ENCODE measurements at regions not wholly inside any gene's neighbourhood (a gene's known extent, or its start where the extent isn't known, plus 50 kb on each side); places are given as distances from the start of the nearest gene placed in this dataset.

DNA sequence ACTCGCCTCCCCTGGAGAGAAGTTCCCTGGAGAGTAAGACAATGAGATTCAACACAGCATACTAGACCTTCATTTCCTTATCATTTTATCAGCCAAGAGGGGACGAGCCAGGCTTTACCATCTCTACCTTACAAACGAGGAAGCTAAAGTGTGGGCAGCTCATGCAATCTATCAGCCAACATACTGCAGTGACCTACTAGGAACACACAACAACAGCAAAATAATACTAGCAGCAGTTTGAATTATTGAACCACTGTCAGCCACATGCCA, 60.0 kb upstream of the TEX51 start:
- TF ChIP-seq, protein P1, sequence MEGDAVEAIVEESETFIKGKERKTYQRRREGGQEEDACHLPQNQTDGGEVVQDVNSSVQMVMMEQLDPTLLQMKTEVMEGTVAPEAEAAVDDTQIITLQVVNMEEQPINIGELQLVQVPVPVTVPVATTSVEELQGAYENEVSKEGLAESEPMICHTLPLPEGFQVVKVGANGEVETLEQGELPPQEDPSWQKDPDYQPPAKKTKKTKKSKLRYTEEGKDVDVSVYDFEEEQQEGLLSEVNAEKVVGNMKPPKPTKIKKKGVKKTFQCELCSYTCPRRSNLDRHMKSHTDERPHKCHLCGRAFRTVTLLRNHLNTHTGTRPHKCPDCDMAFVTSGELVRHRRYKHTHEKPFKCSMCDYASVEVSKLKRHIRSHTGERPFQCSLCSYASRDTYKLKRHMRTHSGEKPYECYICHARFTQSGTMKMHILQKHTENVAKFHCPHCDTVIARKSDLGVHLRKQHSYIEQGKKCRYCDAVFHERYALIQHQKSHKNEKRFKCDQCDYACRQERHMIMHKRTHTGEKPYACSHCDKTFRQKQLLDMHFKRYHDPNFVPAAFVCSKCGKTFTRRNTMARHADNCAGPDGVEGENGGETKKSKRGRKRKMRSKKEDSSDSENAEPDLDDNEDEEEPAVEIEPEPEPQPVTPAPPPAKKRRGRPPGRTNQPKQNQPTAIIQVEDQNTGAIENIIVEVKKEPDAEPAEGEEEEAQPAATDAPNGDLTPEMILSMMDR (IDR thresholded peaks at IDR 0.05; ENCODE audit: control insufficient read depth, insufficient read depth, low read depth, low read length, missing control alignments): no peak
- no peak for DNase-seq (ENCODE audit: low read depth)
- H3K4me3 ChIP-seq (ENCODE audit: control insufficient read depth, low read depth, low read length): no peak overlapping the region

DNA sequence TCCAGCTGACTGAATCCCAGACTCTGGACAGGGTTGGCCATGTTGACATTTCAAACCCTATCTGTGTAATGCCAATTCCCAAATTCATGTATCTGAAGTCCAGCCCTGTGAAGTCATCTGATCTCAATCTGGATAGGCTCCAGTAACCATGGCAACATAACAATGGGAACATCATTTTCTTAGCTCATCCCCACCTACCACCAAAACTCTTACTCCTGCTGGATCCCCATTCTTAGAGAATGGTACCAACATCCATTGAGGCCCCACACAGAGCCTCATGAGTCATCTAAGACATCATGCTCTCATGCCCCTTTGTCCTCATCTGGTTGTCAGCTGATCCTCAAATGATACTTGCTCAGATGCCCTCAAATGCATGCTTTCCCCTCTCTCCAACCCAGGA, 58.9 kb upstream of the TEX51 start:
- DNase-seq (ENCODE audit: low read depth): no peak
- TF ChIP-seq, protein P1 (IDR thresholded peaks at IDR 0.05; ENCODE audit: control insufficient read depth, insufficient read depth, low read depth, low read length, missing control alignments): no peak
- no peak overlapping the region for H3K4me3 ChIP-seq (ENCODE audit: control insufficient read depth, low read depth, low read length)

DNA sequence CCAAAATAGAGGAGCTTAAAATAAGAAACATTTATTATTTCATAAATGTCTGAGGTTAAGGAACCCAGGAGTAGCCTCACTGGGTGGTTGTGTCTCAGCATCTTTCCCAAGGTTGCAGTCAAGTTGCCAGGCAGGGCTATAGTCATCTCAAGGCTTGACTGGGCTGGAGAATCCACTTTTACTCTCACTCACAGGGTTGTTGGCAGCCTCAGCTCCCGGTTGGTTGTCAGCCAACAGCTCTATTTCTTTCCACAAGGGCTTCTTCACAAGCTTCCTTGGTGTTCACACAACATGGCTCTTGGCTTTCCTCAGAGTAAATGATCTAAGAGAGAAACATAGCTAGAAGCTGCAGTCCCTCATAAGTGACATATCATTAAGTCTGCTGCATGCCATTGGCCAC, 55.6 kb upstream of the TEX51 start:
- TF ChIP-seq, protein P1 (IDR thresholded peaks at IDR 0.05; ENCODE audit: control insufficient read depth, insufficient read depth, low read depth, low read length, missing control alignments): no peak
- no peak for DNase-seq (ENCODE audit: low read depth)
- H3K4me3 ChIP-seq (ENCODE audit: control insufficient read depth, low read depth, low read length): no peak overlapping the region

DNA sequence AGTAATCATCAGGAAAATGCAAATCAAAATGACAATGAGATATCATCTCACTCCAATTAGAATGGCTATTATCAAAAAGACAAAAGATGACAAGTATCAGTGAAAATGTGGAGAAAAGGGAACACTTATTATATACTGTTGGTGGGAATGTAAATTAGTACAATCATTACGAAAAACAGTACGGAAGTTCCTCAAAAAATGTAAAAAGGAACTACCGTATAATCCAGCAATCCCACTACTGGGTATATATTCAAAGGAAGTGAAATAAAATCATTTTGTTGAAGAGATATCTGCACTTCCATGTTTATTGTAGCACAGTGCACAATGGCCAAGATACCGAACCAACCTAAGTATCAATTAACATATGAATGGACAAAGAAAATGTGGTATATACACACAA, 52.4 kb upstream of the TEX51 start:
- no peak overlapping the region for H3K4me3 ChIP-seq (ENCODE audit: control insufficient read depth, low read depth, low read length)
- DNase-seq (ENCODE audit: low read depth): no peak

More for the DNA sequence above, 52.4 kb upstream of the TEX51 start:
- TF ChIP-seq, protein P1 (IDR thresholded peaks at IDR 0.05; ENCODE audit: control insufficient read depth, insufficient read depth, low read depth, low read length, missing control alignments): no peak

Data from AG09309 (cell line).